WTC11 (cell line): ENCODE measurements at regions not wholly inside any gene's neighbourhood (a gene's known extent, or its start where the extent isn't known, plus 50 kb on each side); places are given as distances from the start of the nearest gene placed in this dataset.
"Not testable (repeated sequence)": the region's sequence is repeated elsewhere in the genome, so short reads cannot be mapped to it uniquely, and the experiment has no call there.

Source experiments
- ATAC-seq: fragments of 200-7000 bp; cut with Tn5 transposase; 2 replicates; pipeline ENCODE4 v1.10.0; 2021; ENCODE audit warnings: mild to moderate bottlenecking, moderate library complexity
- CTCF ChIA-PET: fragments of 300-600 bp; sonication (Branson Sonifier 250); formaldehyde crosslinking; loops from one replicate; lab custom pipeline; 2021; ENCODE audit warnings: antibody characterized with exemption; lab: Charles Lee
- POLR2A ChIA-PET: fragments of 350-600 bp; sonication (Branson Sonifier 250); formaldehyde crosslinking; loops from one replicate; lab custom pipeline; 2021; ENCODE audit warnings: antibody characterized with exemption; lab: Charles Lee
- DNase-seq: peaks from one replicate; pipeline ENCODE4 v3.0.0; 2021; ENCODE audit warnings: low spot score
- H3K27ac Mint-ChIP-seq: 2 replicates; pipeline ENCODE4 v1.8.0; 2021; ENCODE audit warnings: mixed read lengths
- H3K27me3 Mint-ChIP-seq: 2 replicates; pipeline ENCODE4 v1.8.0; 2021; ENCODE audit warnings: low read depth, mild to moderate bottlenecking, moderate library complexity, mixed read lengths
- H3K36me3 Mint-ChIP-seq: 2 replicates; pipeline ENCODE4 v1.8.0; 2021; ENCODE audit warnings: mixed read lengths
- H3K4me1 Mint-ChIP-seq: 2 replicates; pipeline ENCODE4 v1.8.0; 2022; ENCODE audit warnings: mixed read lengths
- H3K4me3 Mint-ChIP-seq: 2 replicates; pipeline ENCODE4 v1.8.0; 2021; ENCODE audit warnings: mild to moderate bottlenecking, moderate library complexity, mixed read lengths
- H3K9me3 Mint-ChIP-seq: 2 replicates; pipeline ENCODE4 v1.8.0; 2021; ENCODE audit warnings: mixed read lengths
- CREM ChIP-seq: sonication (generic); formaldehyde crosslinking; IDR thresholded peaks from 2 replicates; pipeline ENCODE4 v1.8.1; 2022; ENCODE audit warnings: mild to moderate bottlenecking, missing genetic modification reagents, moderate library complexity
- ETV6 ChIP-seq: sonication (generic); formaldehyde crosslinking; IDR thresholded peaks from 2 replicates; pipeline ENCODE4 v1.8.1; 2022; ENCODE audit warnings: mild to moderate bottlenecking, missing genetic modification reagents
- IRF1 ChIP-seq: sonication (generic); formaldehyde crosslinking; IDR thresholded peaks from 2 replicates; pipeline ENCODE4 v1.8.0; 2023; ENCODE audit warnings: missing genetic modification reagents
- SOX15 ChIP-seq: fragments of 250-450 bp; sonication (Bioruptor Pico); IDR thresholded peaks from 2 replicates; pipeline ENCODE4 v1.9.0; 2021; ENCODE audit warnings: mild to moderate bottlenecking
- STAT6 ChIP-seq: sonication (generic); formaldehyde crosslinking; conservative IDR thresholded peaks from 2 replicates; pipeline ENCODE4 v1.8.1; 2023; ENCODE audit warnings: mild to moderate bottlenecking, low read depth, missing genetic modification reagents, moderate library complexity
- TEAD4 ChIP-seq: sonication (generic); formaldehyde crosslinking; IDR thresholded peaks from 2 replicates; pipeline ENCODE4 v1.8.0; 2022; ENCODE audit warnings: mild to moderate bottlenecking, missing genetic modification reagents
- TF ChIP-seq, protein P1 (sequence below): fragments of 250-450 bp; sonication (Bioruptor Pico); IDR thresholded peaks from 2 replicates; pipeline ENCODE4 v1.9.0; 2021; ENCODE audit warnings: moderate library complexity, mild to moderate bottlenecking, inconsistent platforms, borderline replicate concordance
- TF ChIP-seq, protein P2 (sequence below): fragments of 250-450 bp; sonication (Bioruptor Pico); IDR thresholded peaks from 2 replicates; pipeline ENCODE4 v1.9.0; 2021; ENCODE audit warnings: mild to moderate bottlenecking
- TF ChIP-seq, protein P3 (sequence below): sonication (generic); formaldehyde crosslinking; IDR thresholded peaks from 2 replicates; pipeline ENCODE4 v1.8.1; 2023; ENCODE audit warnings: mild to moderate bottlenecking, missing genetic modification reagents, moderate library complexity
- TF ChIP-seq, protein P4 (sequence below): sonication (generic); formaldehyde crosslinking; IDR thresholded peaks from 2 replicates; pipeline ENCODE4 v1.8.1; 2022; ENCODE audit warnings: low read depth, mild to moderate bottlenecking, moderate library complexity, missing genetic modification reagents, borderline replicate concordance

- H3K4me3 Mint-ChIP-seq = no peak overlapping the region
- ATAC-seq (peak; percentile 36; the same call in 1 of the 2 replicates), DNase-seq (no peak)
- peaks cover 9% of the 10 kb centered on the region for H3K9me3 Mint-ChIP-seq
- H3K4me1 Mint-ChIP-seq = no peaks in the 10 kb centered on the region
- ChIA-PET CTCF (interaction anchor here (0.6 to 1.3 kb wide), 2 partner anchors 9 to 344 kb away, joined by 3 read pairs; no protein-coding TSS in a partner anchor), POLR2A (no interaction called here)
- no peaks in the 10 kb centered on the region for H3K27me3 Mint-ChIP-seq
- no peaks in the 10 kb centered on the region for H3K36me3 Mint-ChIP-seq
- TF ChIP-seq TEAD4 = no peak
- TF ChIP-seq, protein P1, sequence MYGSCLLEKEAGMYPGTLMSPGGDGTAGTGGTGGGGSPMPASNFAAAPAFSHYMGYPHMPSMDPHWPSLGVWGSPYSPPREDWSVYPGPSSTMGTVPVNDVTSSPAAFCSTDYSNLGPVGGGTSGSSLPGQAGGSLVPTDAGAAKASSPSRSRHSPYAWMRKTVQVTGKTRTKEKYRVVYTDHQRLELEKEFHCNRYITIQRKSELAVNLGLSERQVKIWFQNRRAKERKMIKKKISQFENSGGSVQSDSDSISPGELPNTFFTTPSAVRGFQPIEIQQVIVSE (CRISPR knock-in tag) = no peak
- no peak for TF ChIP-seq CREM (CRISPR knock-in tag)
- no peak for TF ChIP-seq ETV6
- TF ChIP-seq STAT6 (CRISPR knock-in tag) = no peak
- no peak for TF ChIP-seq IRF1 (CRISPR knock-in tag)
- no peak for TF ChIP-seq SOX15 (CRISPR knock-in tag)
- TF ChIP-seq, protein P2, sequence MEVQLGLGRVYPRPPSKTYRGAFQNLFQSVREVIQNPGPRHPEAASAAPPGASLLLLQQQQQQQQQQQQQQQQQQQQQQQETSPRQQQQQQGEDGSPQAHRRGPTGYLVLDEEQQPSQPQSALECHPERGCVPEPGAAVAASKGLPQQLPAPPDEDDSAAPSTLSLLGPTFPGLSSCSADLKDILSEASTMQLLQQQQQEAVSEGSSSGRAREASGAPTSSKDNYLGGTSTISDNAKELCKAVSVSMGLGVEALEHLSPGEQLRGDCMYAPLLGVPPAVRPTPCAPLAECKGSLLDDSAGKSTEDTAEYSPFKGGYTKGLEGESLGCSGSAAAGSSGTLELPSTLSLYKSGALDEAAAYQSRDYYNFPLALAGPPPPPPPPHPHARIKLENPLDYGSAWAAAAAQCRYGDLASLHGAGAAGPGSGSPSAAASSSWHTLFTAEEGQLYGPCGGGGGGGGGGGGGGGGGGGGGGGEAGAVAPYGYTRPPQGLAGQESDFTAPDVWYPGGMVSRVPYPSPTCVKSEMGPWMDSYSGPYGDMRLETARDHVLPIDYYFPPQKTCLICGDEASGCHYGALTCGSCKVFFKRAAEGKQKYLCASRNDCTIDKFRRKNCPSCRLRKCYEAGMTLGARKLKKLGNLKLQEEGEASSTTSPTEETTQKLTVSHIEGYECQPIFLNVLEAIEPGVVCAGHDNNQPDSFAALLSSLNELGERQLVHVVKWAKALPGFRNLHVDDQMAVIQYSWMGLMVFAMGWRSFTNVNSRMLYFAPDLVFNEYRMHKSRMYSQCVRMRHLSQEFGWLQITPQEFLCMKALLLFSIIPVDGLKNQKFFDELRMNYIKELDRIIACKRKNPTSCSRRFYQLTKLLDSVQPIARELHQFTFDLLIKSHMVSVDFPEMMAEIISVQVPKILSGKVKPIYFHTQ (CRISPR knock-in tag) = no peak
- TF ChIP-seq, protein P3, sequence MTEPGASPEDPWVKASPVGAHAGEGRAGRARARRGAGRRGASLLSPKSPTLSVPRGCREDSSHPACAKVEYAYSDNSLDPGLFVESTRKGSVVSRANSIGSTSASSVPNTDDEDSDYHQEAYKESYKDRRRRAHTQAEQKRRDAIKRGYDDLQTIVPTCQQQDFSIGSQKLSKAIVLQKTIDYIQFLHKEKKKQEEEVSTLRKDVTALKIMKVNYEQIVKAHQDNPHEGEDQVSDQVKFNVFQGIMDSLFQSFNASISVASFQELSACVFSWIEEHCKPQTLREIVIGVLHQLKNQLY (CRISPR knock-in tag) = no peak
- TF ChIP-seq, protein P4, sequence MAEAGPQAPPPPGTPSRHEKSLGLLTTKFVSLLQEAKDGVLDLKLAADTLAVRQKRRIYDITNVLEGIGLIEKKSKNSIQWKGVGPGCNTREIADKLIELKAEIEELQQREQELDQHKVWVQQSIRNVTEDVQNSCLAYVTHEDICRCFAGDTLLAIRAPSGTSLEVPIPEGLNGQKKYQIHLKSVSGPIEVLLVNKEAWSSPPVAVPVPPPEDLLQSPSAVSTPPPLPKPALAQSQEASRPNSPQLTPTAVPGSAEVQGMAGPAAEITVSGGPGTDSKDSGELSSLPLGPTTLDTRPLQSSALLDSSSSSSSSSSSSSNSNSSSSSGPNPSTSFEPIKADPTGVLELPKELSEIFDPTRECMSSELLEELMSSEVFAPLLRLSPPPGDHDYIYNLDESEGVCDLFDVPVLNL (CRISPR knock-in tag) = no peak
- H3K27ac Mint-ChIP-seq = no peak overlapping the region
Measured at GRCh38 chr6:137717074-137718073, 149.7 kb upstream of the TNFAIP3 start.

DNA sequence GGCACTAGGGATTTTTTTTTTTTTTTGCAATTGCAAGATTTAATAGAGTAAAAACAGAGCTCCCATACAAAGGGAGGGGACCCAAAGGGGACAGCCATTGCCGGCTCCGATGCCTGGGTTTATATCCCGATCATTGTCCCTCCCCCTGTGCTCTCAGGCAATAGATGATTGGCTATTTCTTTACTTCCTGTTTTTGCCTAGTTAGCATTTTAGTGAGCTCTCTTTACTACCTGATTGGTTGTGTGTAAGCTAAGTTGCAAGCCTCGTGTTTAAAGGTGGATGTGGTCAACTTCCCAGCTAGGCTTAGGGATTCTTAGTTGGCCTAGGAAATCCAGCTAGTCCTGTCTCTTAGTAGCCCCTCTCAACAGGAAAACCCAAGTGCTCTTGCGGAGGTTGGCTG, 148.2 kb upstream of the TNFAIP3 start:
- ATAC-seq, DNase-seq, H3K9me3 Mint-ChIP-seq, H3K36me3 Mint-ChIP-seq, H3K4me1 Mint-ChIP-seq, H3K27ac Mint-ChIP-seq, POLR2A ChIA-PET, H3K27me3 Mint-ChIP-seq, H3K4me3 Mint-ChIP-seq: not testable (repeated sequence)
- CTCF ChIA-PET = interaction anchor here (1.0 kb wide), 1 partner anchor 22 kb away, joined by 3 read pairs; no protein-coding TSS in a partner anchor
